ENCODE measurements at regions not wholly inside any gene's neighbourhood (a gene's known extent, or its start where the extent isn't known, plus 50 kb on each side); places are given as distances from the start of the nearest gene placed in this dataset.

GRCh38 chr9:68654075-68654474 lies 51.0 kb upstream of the PIP5K1B start:
- H3K27ac Mint-ChIP-seq = no peak overlapping the region
- no peak overlapping the region for H3K4me3 Mint-ChIP-seq (ENCODE audit: low read depth)
- H3K36me3 Mint-ChIP-seq (ENCODE audit: insufficient read depth) = no peaks in the 10 kb centered on the region
- no peaks in the 10 kb centered on the region for H3K27me3 Mint-ChIP-seq
- peaks cover 3% of the 10 kb centered on the region for H3K9me3 Mint-ChIP-seq (ENCODE audit: low read depth)
- DNase-seq (ENCODE audit: low spot score, unreplicated experiment) = no peak
- H3K4me1 Mint-ChIP-seq (ENCODE audit: low read depth) = no peaks in the 10 kb centered on the region
- no peak for TF ChIP-seq CTCF (IDR thresholded peaks at IDR 0.05; ENCODE audit: unreplicated experiment)
